Caco-2 (cell line): ENCODE measurements at regions not wholly inside any gene's neighbourhood (a gene's known extent, or its start where the extent isn't known, plus 50 kb on each side); places are given as distances from the start of the nearest gene placed in this dataset.

Experiments used
- BruUV-seq: library from RNA; stranded (reverse); fragments of 400-500 nt; replicated peaks from 2 replicates; lab custom pipeline; 2021; lab: Mats Ljungman, UMichigan
- CTCF ChIA-PET: fragments of 300-600 bp; sonication (Branson Sonifier 250); formaldehyde crosslinking; loops from one replicate; lab custom pipeline; 2022; ENCODE audit warnings: antibody characterized with exemption; lab: Charles Lee
- POLR2A ChIA-PET: fragments of 300-600 bp; sonication (Branson Sonifier 250); formaldehyde crosslinking; loops from one replicate; lab custom pipeline; 2022; ENCODE audit warnings: antibody characterized with exemption; lab: Charles Lee
- DNase-seq, 2 experiments: peaks; one replicate each; pipeline versions ENCODE4 v3.0.0 to v3.0.0-alpha.2; 2020 to 2022
- H3K27me3 ChIP-seq: replicated peaks from 2 replicates; pipeline ENCODE4 v1.6.0; 2011; ENCODE audit warnings: low read length; ENCODE audit not compliant: control insufficient read depth, insufficient read depth
- H3K36me3 ChIP-seq: 2 replicates; pipeline ENCODE4 v1.5.1; 2011; ENCODE audit warnings: low read length; ENCODE audit not compliant: control insufficient read depth, insufficient read depth
- H3K4me1 ChIP-seq: fragments of 250-450 bp; sonication (Bioruptor Pico); 2 replicates; pipeline ENCODE4 v1.5.1; 2020; ENCODE audit warnings: mild to moderate bottlenecking
- H3K4me3 ChIP-seq: 2 replicates; pipeline ENCODE4 v1.5.1; 2011; ENCODE audit warnings: low read depth, mild to moderate bottlenecking, control low read depth, low read length
- H3K9me3 ChIP-seq: fragments of 250-450 bp; sonication (Bioruptor Pico); 2 replicates; pipeline ENCODE4 v1.5.1; 2020; ENCODE audit warnings: mild to moderate bottlenecking, moderate library complexity
- H3K27ac Mint-ChIP-seq: one replicate; pipeline ENCODE4 v1.8.0; 2022; ENCODE audit warnings: mixed read lengths; ENCODE audit not compliant: unreplicated experiment
- H3K27me3 Mint-ChIP-seq: one replicate; pipeline ENCODE4 v1.8.0; 2022; ENCODE audit warnings: mixed read lengths; ENCODE audit not compliant: insufficient read depth, unreplicated experiment
- H3K36me3 Mint-ChIP-seq: one replicate; pipeline ENCODE4 v1.8.0; 2022; ENCODE audit warnings: mild to moderate bottlenecking, mixed read lengths; ENCODE audit not compliant: insufficient read depth, unreplicated experiment
- H3K4me1 Mint-ChIP-seq: one replicate; pipeline ENCODE4 v1.8.0; 2022; ENCODE audit warnings: low read depth, mixed read lengths; ENCODE audit not compliant: unreplicated experiment
- H3K4me3 Mint-ChIP-seq: one replicate; pipeline ENCODE4 v1.8.0; 2022; ENCODE audit warnings: mild to moderate bottlenecking, moderate library complexity, mixed read lengths; ENCODE audit not compliant: unreplicated experiment
- H3K9me3 Mint-ChIP-seq: one replicate; pipeline ENCODE4 v1.8.0; 2022; ENCODE audit warnings: mixed read lengths; ENCODE audit not compliant: unreplicated experiment
- CTCF ChIP-seq, 2 experiments: fragments of 200-600 bp in 1 of 2; IDR thresholded peaks; 1 replicate in 1 of 2; 2 replicates in 1 of 2; pipeline versions ENCODE4 v1.5.1 to v1.8.0; 2011 to 2022; ENCODE audit warnings: antibody characterized with exemption in 1 of 2, control low read depth in 1 of 2, inconsistent platforms in 1 of 2, low read depth in 1 of 2, low read length in 1 of 2, mild to moderate bottlenecking in 1 of 2, moderate library complexity in 1 of 2; ENCODE audit not compliant: insufficient read depth in 1 of 2, severe bottlenecking in 1 of 2, unreplicated experiment in 1 of 2
- intact Hi-C: fragments of 100-400 bp; cut with micrococcal nuclease; formaldehyde crosslinking; loops from one replicate; pipeline ENCODE4 v1.10.0; 2022; ENCODE audit not compliant: unreplicated experiment

- no peaks in the 10 kb centered on the region for H3K36me3 Mint-ChIP-seq
- H3K27me3 ChIP-seq = no peaks in the 10 kb centered on the region
- no peak overlapping the region for H3K27ac Mint-ChIP-seq
- no peak for DNase-seq
- intact Hi-C loops = no loop called here
- no peaks in the 10 kb centered on the region for H3K4me1 Mint-ChIP-seq
- H3K4me3 ChIP-seq = no peak overlapping the region
- no peaks in the 10 kb centered on the region for H3K4me1 ChIP-seq
- no peak overlapping the region for H3K4me3 Mint-ChIP-seq
- H3K36me3 ChIP-seq = no peaks in the 10 kb centered on the region
- no peaks in the 10 kb centered on the region for H3K9me3 ChIP-seq
- ChIA-PET CTCF (no interaction called here), POLR2A (no interaction called here)
- H3K9me3 Mint-ChIP-seq = peaks cover 18% of the 10 kb centered on the region
- H3K27me3 Mint-ChIP-seq = no peaks in the 10 kb centered on the region
- BruUV-seq = no TSS peak
- no peak for TF ChIP-seq CTCF (IDR thresholded peaks at IDR 0.05; ENCODE audit: insufficient read depth in 1 of 2, low read depth in 1 of 2, low read length in 1 of 2, severe bottlenecking in 1 of 2, unreplicated experiment in 1 of 2)
These were observed 477.4 kb upstream of the HTR1E start for GRCh38 chr6:86459978-86460377.

- Mint-ChIP-seq H3K9me3 (peaks cover 31% of the 10 kb centered on the region), H3K36me3 (no peaks in the 10 kb centered on the region), H3K27me3 (no peaks in the 10 kb centered on the region), H3K4me3 (no peak overlapping the region), H3K27ac (no peak overlapping the region), H3K4me1 (no peaks in the 10 kb centered on the region)
- DNase-seq = no peak
- ChIA-PET CTCF (no interaction called here), POLR2A (no interaction called here)
- H3K4me3 ChIP-seq = no peak overlapping the region
- no peaks in the 10 kb centered on the region for H3K4me1 ChIP-seq
- BruUV-seq = no TSS peak
- H3K9me3 ChIP-seq = no peaks in the 10 kb centered on the region
- no peaks in the 10 kb centered on the region for H3K27me3 ChIP-seq
- H3K36me3 ChIP-seq = no peaks in the 10 kb centered on the region
- intact Hi-C loops = no loop called here
- TF ChIP-seq CTCF (IDR thresholded peaks at IDR 0.05; ENCODE audit: insufficient read depth in 1 of 2, low read depth in 1 of 2, low read length in 1 of 2, severe bottlenecking in 1 of 2, unreplicated experiment in 1 of 2) = no peak
These were observed 480.5 kb upstream of the HTR1E start for GRCh38 chr6:86456821-86457220.

GRCh38 chr6:86453232-86453631, 484.1 kb upstream of the HTR1E start:
- TF ChIP-seq CTCF (IDR thresholded peaks at IDR 0.05; ENCODE audit: insufficient read depth in 1 of 2, low read depth in 1 of 2, low read length in 1 of 2, severe bottlenecking in 1 of 2, unreplicated experiment in 1 of 2) = no peak
- Histone ChIP-seq H3K27me3 (no peaks in the 10 kb centered on the region), H3K9me3 (no peaks in the 10 kb centered on the region), H3K36me3 (no peaks in the 10 kb centered on the region), H3K4me3 (no peak overlapping the region), H3K4me1 (no peaks in the 10 kb centered on the region)
- Mint-ChIP-seq H3K9me3 (peaks cover 22% of the 10 kb centered on the region), H3K27me3 (no peaks in the 10 kb centered on the region), H3K4me3 (no peak overlapping the region), H3K4me1 (no peaks in the 10 kb centered on the region), H3K36me3 (no peaks in the 10 kb centered on the region), H3K27ac (no peak overlapping the region)
- no TSS peak for BruUV-seq
- intact Hi-C loops = no loop called here
- ChIA-PET POLR2A (no interaction called here), CTCF (no interaction called here)
- DNase-seq = no peak
